HEK293 (cell line): ENCODE measurements at regions not wholly inside any gene's neighbourhood (a gene's known extent, or its start where the extent isn't known, plus 50 kb on each side); places are given as distances from the start of the nearest gene placed in this dataset.

Experiments
- CTCF ChIA-PET: fragments of 350-600 bp; formaldehyde crosslinking; extraction: SDS; loops from one replicate; lab custom pipeline; 2021; ENCODE audit warnings: antibody characterized with exemption; lab: Yijun Ruan, JAX
- POLR2A ChIA-PET: fragments of 300-600 bp; formaldehyde crosslinking; extraction: SDS; loops from one replicate; lab custom pipeline; 2020; ENCODE audit warnings: antibody characterized with exemption, inconsistent platforms; lab: Yijun Ruan, JAX
- H3K27ac ChIP-seq: fragments of 200-500 bp; sonication (Bioruptor generic); 2 replicates; pipeline ENCODE4 v1.5.1; 2014; ENCODE audit warnings: low read depth, low read length, control low read depth, inconsistent platforms; ENCODE audit errors: extremely low read depth
- H3K36me3 ChIP-seq, 2 experiments: fragments of 200-500 bp in 1 of 2; sonication (Bioruptor generic) in 1 of 2; 1 replicate in 1 of 2; 2 replicates in 1 of 2; pipeline ENCODE4 v1.5.1; 2014 to 2017; ENCODE audit warnings: inconsistent platforms in 2 of 2, low read length in 2 of 2; ENCODE audit not compliant: control insufficient read depth in 2 of 2, insufficient read depth in 1 of 2
- H3K4me1 ChIP-seq: fragments of 200-500 bp; sonication (Bioruptor generic); 2 replicates; pipeline ENCODE4 v1.5.1; 2014; ENCODE audit warnings: mild to moderate bottlenecking, low read length, inconsistent platforms; ENCODE audit not compliant: control insufficient read depth, insufficient read depth
- H3K4me3 ChIP-seq: 2 replicates; pipeline ENCODE4 v1.5.1; 2011; ENCODE audit warnings: low read depth, mild to moderate bottlenecking, control low read depth, low read length, moderate library complexity
- H3K9me3 ChIP-seq: fragments of 200-500 bp; sonication (Bioruptor generic); 2 replicates; pipeline ENCODE4 v1.5.1; 2014; ENCODE audit warnings: low read depth, low read length, inconsistent platforms; ENCODE audit not compliant: control insufficient read depth, insufficient read depth
- BCL11A ChIP-seq: fragments of 450-650 bp; formaldehyde crosslinking; IDR thresholded peaks from 2 replicates; pipeline ENCODE4 v1.5.1; 2016; ENCODE audit warnings: low read depth, missing biosample characterization, missing genetic modification characterization
- EGR2 ChIP-seq: fragments of 450-650 bp; formaldehyde crosslinking; IDR thresholded peaks from 2 replicates; pipeline ENCODE4 v1.5.1; 2016; ENCODE audit warnings: low read depth, missing biosample characterization, missing genetic modification characterization
- GLIS1 ChIP-seq: fragments of 450-650 bp; formaldehyde crosslinking; IDR thresholded peaks from 2 replicates; pipeline ENCODE4 v1.5.1; 2016; ENCODE audit warnings: missing biosample characterization, missing genetic modification characterization
- WT1 ChIP-seq: fragments of 450-650 bp; formaldehyde crosslinking; IDR thresholded peaks from 2 replicates; pipeline ENCODE4 v1.5.1; 2016; ENCODE audit warnings: missing biosample characterization, missing genetic modification characterization
- YY1 ChIP-seq: fragments of 450-650 bp; formaldehyde crosslinking; IDR thresholded peaks from 2 replicates; pipeline ENCODE4 v1.5.1; 2018; ENCODE audit warnings: missing biosample characterization, missing genetic modification characterization
- ZNF10 ChIP-seq: fragments of 450-650 bp; formaldehyde crosslinking; IDR thresholded peaks from 2 replicates; pipeline ENCODE4 v1.5.1; 2017; ENCODE audit warnings: missing biosample characterization, missing genetic modification characterization
- ZNF114 ChIP-seq: fragments of 450-650 bp; formaldehyde crosslinking; IDR thresholded peaks from 2 replicates; pipeline ENCODE4 v1.5.0; 2017; ENCODE audit warnings: missing biosample characterization, missing genetic modification characterization
- ZNF121 ChIP-seq: fragments of 450-650 bp; formaldehyde crosslinking; IDR thresholded peaks from 2 replicates; pipeline ENCODE4 v1.5.1; 2016; ENCODE audit warnings: missing biosample characterization, missing genetic modification characterization
- ZNF157 ChIP-seq: fragments of 450-650 bp; formaldehyde crosslinking; IDR thresholded peaks from 2 replicates; pipeline ENCODE4 v1.5.1; 2016; ENCODE audit warnings: missing biosample characterization, missing genetic modification characterization
- ZNF416 ChIP-seq: fragments of 450-650 bp; formaldehyde crosslinking; IDR thresholded peaks from 2 replicates; pipeline ENCODE4 v1.5.1; 2016; ENCODE audit warnings: missing biosample characterization, missing genetic modification characterization
- ZNF529 ChIP-seq: fragments of 450-650 bp; formaldehyde crosslinking; IDR thresholded peaks from 2 replicates; pipeline ENCODE4 v1.5.1; 2017; ENCODE audit warnings: missing genetic modification characterization, missing biosample characterization; ENCODE audit not compliant: insufficient replicate concordance
- ZNF530 ChIP-seq: fragments of 450-650 bp; formaldehyde crosslinking; IDR thresholded peaks from 2 replicates; pipeline ENCODE4 v1.5.1; 2016; ENCODE audit warnings: low read depth, missing biosample characterization, missing genetic modification characterization
- ZNF561 ChIP-seq: fragments of 450-650 bp; IDR thresholded peaks from 2 replicates; pipeline ENCODE4 v1.5.1; 2018; ENCODE audit warnings: missing biosample characterization, missing genetic modification characterization, borderline replicate concordance
- ZNF571 ChIP-seq: fragments of 450-650 bp; formaldehyde crosslinking; IDR thresholded peaks from 2 replicates; pipeline ENCODE4 v1.5.0; 2017; ENCODE audit warnings: missing biosample characterization, missing genetic modification characterization
- ZNF596 ChIP-seq: fragments of 450-650 bp; IDR thresholded peaks from 2 replicates; pipeline ENCODE4 v1.5.0; 2018; ENCODE audit warnings: missing biosample characterization, mild to moderate bottlenecking, missing genetic modification characterization, moderate library complexity
- ZNF623 ChIP-seq: fragments of 450-650 bp; formaldehyde crosslinking; IDR thresholded peaks from 2 replicates; pipeline ENCODE4 v1.5.1; 2016; ENCODE audit warnings: missing biosample characterization, missing genetic modification characterization
- ZNF624 ChIP-seq: fragments of 450-650 bp; formaldehyde crosslinking; IDR thresholded peaks from 2 replicates; pipeline ENCODE4 v1.5.1; 2017; ENCODE audit warnings: missing biosample characterization, missing genetic modification characterization
- ZNF658 ChIP-seq: fragments of 450-650 bp; formaldehyde crosslinking; IDR thresholded peaks from 2 replicates; pipeline ENCODE4; 2016; ENCODE audit warnings: missing biosample characterization, missing genetic modification characterization
- ZSCAN16 ChIP-seq: fragments of 450-650 bp; formaldehyde crosslinking; IDR thresholded peaks from 2 replicates; pipeline ENCODE4 v1.5.1; 2016; ENCODE audit warnings: missing biosample characterization, missing genetic modification characterization
- ZXDB ChIP-seq: fragments of 450-650 bp; formaldehyde crosslinking; IDR thresholded peaks from 2 replicates; pipeline ENCODE4 v1.5.1; 2016; ENCODE audit warnings: missing biosample characterization, missing genetic modification characterization
- TF ChIP-seq, protein P1 (sequence below): IDR thresholded peaks from 2 replicates; pipeline ENCODE4 v1.6.1; 2011; ENCODE audit warnings: mild to moderate bottlenecking, low read depth, low read length, borderline replicate concordance
- TF ChIP-seq, protein P2 (sequence below): fragments of 450-650 bp; formaldehyde crosslinking; IDR thresholded peaks from 2 replicates; pipeline ENCODE4 v1.5.1; 2016; ENCODE audit warnings: missing biosample characterization, missing genetic modification characterization
- TF ChIP-seq, protein P3 (sequence below): fragments of 450-650 bp; formaldehyde crosslinking; IDR thresholded peaks from 2 replicates; pipeline ENCODE4 v1.5.1; 2017; ENCODE audit warnings: missing biosample characterization, missing genetic modification characterization
- TF ChIP-seq, protein P4 (sequence below): fragments of 450-650 bp; formaldehyde crosslinking; IDR thresholded peaks from 2 replicates; pipeline ENCODE4 v1.5.1; 2016; ENCODE audit warnings: missing biosample characterization, missing genetic modification characterization

DNA sequence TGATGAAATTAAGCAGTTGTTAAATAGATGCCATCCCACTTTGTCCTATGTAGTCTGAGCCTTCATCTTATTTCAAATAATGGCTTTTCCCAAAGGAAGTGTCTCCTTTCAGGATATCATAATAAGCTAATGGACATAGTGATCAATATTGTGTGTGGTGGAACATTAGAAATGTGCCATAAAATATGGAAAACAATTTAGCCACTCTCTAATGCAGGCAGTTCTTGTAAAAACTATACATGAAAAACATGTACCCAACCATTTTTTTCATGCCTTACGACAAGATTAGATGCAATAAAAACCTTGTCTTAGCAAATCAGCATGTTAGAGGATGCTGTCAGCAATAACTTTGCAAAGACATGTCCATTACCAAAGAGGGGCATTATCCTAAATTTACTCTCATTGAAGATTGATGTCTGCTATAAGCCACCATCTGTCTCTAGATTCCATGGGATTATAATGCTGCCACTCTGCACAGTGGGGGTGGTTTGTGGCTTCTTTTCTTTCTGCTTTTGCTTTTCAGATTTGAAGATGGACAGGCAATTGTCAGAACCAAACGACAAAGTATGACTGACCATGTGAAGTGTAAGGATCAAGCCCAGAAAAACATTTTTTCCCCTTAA lies 724.0 kb upstream of the ZNF608 start:
- TF ChIP-seq ZNF416, result no peak
- TF ChIP-seq BCL11A (tag by site-specific recombination), result no peak
- TF ChIP-seq, protein P1, sequence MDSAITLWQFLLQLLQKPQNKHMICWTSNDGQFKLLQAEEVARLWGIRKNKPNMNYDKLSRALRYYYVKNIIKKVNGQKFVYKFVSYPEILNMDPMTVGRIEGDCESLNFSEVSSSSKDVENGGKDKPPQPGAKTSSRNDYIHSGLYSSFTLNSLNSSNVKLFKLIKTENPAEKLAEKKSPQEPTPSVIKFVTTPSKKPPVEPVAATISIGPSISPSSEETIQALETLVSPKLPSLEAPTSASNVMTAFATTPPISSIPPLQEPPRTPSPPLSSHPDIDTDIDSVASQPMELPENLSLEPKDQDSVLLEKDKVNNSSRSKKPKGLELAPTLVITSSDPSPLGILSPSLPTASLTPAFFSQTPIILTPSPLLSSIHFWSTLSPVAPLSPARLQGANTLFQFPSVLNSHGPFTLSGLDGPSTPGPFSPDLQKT, result no peak
- TF ChIP-seq ZSCAN16 (tag by site-specific recombination), result no peak
- no peak for TF ChIP-seq YY1
- no peak for TF ChIP-seq ZNF121 (tag by site-specific recombination)
- TF ChIP-seq, protein P2, sequence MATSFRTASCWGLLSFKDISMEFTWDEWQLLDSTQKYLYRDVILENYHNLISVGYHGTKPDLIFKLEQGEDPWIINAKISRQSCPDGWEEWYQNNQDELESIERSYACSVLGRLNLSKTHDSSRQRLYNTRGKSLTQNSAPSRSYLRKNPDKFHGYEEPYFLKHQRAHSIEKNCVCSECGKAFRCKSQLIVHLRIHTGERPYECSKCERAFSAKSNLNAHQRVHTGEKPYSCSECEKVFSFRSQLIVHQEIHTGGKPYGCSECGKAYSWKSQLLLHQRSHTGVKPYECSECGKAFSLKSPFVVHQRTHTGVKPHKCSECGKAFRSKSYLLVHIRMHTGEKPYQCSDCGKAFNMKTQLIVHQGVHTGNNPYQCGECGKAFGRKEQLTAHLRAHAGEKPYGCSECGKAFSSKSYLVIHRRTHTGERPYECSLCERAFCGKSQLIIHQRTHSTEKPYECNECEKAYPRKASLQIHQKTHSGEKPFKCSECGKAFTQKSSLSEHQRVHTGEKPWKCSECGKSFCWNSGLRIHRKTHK (tag by site-specific recombination), result no peak
- TF ChIP-seq GLIS1, result no peak
- no peak for TF ChIP-seq WT1
- TF ChIP-seq ZNF157 (tag by site-specific recombination), result no peak
- no peak for TF ChIP-seq ZNF571 (tag by site-specific recombination)
- TF ChIP-seq ZNF623 (tag by site-specific recombination), result no peak
- TF ChIP-seq ZNF658 (tag by site-specific recombination), result no peak
- TF ChIP-seq ZNF10, result no peak
- no peak for TF ChIP-seq ZNF529 (tag by site-specific recombination)
- no peak for TF ChIP-seq ZNF561 (tag by site-specific recombination)
- TF ChIP-seq ZNF114 (tag by site-specific recombination), result no peak
- TF ChIP-seq, protein P3, sequence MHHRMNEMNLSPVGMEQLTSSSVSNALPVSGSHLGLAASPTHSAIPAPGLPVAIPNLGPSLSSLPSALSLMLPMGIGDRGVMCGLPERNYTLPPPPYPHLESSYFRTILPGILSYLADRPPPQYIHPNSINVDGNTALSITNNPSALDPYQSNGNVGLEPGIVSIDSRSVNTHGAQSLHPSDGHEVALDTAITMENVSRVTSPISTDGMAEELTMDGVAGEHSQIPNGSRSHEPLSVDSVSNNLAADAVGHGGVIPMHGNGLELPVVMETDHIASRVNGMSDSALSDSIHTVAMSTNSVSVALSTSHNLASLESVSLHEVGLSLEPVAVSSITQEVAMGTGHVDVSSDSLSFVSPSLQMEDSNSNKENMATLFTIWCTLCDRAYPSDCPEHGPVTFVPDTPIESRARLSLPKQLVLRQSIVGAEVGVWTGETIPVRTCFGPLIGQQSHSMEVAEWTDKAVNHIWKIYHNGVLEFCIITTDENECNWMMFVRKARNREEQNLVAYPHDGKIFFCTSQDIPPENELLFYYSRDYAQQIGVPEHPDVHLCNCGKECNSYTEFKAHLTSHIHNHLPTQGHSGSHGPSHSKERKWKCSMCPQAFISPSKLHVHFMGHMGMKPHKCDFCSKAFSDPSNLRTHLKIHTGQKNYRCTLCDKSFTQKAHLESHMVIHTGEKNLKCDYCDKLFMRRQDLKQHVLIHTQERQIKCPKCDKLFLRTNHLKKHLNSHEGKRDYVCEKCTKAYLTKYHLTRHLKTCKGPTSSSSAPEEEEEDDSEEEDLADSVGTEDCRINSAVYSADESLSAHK, result no peak
- TF ChIP-seq ZNF596, result no peak
- no peak for TF ChIP-seq ZNF530 (tag by site-specific recombination)
- H3K4me1 ChIP-seq, result no peaks in the 10 kb centered on the region; the same call in 1 of the 2 replicates
- H3K4me3 ChIP-seq, result no peak overlapping the region
- ChIA-PET POLR2A (no interaction called here), CTCF (interaction anchor here (1.0 kb wide), 1 partner anchor 10 kb away, joined by 3 read pairs; no protein-coding TSS in a partner anchor)
- H3K36me3 ChIP-seq, result no peaks in the 10 kb centered on the region
- no peaks in the 10 kb centered on the region for H3K9me3 ChIP-seq
- H3K27ac ChIP-seq, result no peak overlapping the region

DNA sequence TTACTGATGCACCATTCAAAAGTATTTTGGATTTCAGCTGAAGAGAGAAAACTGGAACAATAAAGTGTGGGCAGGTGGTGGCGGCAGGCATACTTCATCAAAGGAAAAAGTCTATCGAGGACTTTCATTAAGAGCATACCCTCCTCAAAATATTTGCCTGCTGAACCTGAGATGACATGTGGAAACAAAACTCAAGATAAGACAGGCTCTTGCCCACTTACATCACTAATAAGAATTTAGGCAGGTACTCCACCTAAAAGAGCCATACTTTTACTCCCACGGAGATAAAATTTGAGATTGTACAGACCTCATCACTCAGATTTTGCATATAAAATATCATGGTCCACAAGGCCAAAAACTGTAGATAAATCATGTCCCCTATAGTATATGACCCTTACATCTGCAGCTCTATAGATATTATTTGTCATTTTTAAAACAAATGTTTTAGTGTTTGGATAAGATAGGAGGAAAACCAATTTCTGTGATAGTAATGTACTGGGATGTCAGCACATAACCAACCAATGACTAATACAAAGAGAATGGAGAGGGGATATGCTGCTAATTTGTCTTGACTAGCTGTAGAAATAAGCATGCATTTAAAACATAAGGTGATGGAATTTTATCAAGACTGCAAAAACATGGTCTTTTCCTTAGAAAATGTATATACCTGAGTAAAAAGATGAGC lies 730.6 kb upstream of the ZNF608 start:
- no peak overlapping the region for H3K27ac ChIP-seq
- no peaks in the 10 kb centered on the region for H3K9me3 ChIP-seq
- ChIA-PET CTCF (no interaction called here), POLR2A (no interaction called here)
- no peaks in the 10 kb centered on the region; the same call in 1 of the 2 replicates for H3K4me1 ChIP-seq
- TF ChIP-seq ZNF624 (tag by site-specific recombination), result no peak
- TF ChIP-seq ZXDB, result peak; percentile 24; the same call in 1 of the 2 replicates
- TF ChIP-seq ZNF571 (tag by site-specific recombination), result no peak
- TF ChIP-seq EGR2 (tag by site-specific recombination), result no peak
- TF ChIP-seq, protein P4, sequence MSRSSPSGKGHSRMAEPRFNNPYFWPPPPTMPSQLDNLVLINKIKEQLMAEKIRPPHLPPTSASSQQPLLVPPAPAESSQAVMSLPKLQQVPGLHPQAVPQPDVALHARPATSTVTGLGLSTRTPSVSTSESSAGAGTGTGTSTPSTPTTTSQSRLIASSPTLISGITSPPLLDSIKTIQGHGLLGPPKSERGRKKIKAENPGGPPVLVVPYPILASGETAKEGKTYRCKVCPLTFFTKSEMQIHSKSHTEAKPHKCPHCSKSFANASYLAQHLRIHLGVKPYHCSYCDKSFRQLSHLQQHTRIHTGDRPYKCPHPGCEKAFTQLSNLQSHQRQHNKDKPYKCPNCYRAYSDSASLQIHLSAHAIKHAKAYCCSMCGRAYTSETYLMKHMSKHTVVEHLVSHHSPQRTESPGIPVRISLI (tag by site-specific recombination), result no peak
- H3K4me3 ChIP-seq, result no peak overlapping the region
- H3K36me3 ChIP-seq, result no peaks in the 10 kb centered on the region
